Putamen (tissue), 1 donor: ENCODE measurements at regions not wholly inside any gene's neighbourhood (a gene's known extent, or its start where the extent isn't known, plus 50 kb on each side); places are given as distances from the start of the nearest gene placed in this dataset.
"Not testable (repeated sequence)": the region's sequence is repeated elsewhere in the genome, so short reads cannot be mapped to it uniquely, and the experiment has no call there.

Experiments used
- DNase-seq: peaks from one replicate; pipeline ENCODE4 v3.0.0-alpha.2; 2016; ENCODE audit warnings: low spot score

DNA sequence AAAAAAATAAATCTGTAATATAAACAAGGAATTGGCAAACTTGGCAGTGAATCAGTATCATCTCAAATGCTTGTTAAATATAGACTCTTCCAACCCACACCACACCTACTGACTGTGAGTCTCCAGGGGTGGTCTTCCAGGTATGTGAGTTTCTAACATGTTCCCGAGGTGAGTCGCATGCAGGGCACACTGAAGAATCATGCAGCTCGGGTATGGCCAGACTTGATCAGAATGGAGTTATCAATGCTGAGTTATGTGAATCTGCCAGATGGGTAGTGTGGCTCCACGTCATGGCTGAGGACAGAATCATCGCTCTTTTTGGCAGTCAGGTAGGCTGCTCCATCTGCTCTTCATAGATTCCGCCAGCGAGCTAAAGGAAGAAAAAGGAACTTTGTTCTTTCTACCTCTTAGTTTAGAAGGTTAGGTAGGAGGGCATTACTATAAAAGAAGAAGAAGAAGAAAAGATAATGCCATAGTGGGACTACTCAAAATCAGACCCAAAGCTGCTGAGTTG is 1279.7 kb upstream of the ZEB2 start:
- DNase-seq, result no peak

DNA sequence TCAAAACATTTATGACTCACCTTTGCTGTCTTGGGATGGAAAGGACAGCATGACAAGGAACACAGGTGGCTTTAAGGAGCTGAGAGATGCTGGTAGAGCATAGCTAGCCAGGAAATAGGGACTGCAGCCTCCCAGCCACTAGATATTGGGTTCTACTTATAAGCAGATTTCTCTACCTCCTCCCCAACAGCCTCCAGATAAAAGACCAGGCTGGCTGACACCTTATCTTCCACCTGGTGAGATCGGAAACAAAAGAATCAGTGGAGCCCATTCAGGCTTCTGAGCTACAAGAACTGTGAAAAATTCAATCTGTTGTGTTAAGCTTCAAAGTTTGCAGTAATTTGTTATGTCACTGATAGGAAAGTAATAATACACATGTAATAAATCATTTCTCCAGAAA is 1278.5 kb upstream of the ZEB2 start:
- no peak for DNase-seq

DNA sequence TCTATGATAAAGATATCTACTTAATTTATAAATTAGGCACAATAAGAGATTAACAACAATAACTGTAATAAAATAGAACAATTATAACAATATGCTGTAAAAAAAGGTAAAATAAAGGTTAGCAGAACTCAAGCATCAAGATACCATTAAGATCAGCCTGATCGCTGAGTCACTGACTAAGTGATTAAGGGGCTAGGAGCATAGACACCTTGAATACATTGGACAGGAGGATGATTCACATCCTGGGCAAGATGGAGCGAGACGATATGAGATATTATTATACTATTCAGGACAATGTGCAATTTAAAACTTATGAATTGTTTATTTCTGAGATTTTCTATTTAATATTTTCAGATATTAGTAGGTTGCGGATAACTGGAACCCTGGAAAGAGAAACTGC is 1277.8 kb upstream of the ZEB2 start:
- DNase-seq, result no peak

- DNase-seq, result no peak
Measured at GRCh38 chr2:145792745-145793144, 1272.8 kb upstream of the ZEB2 start.

DNA sequence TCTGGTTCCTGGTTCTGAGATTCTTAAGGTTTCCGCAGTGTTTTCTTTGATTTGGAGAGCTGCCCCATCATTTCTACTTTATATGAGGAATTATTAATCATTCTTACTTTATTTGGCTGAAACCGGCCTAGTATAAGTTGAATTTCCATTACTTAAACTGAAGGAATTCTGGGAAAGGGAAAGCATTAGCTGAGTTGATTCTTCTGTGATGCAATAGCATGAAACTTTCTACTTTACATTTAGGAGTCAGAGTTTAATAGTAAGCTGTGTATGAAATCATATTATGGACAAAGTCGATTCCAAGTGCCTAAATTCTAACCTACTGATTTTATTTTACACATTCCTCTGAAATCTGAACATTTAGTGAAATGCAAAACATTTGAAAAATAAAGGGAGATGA is 1269.7 kb upstream of the ZEB2 start:
- no peak for DNase-seq

DNA sequence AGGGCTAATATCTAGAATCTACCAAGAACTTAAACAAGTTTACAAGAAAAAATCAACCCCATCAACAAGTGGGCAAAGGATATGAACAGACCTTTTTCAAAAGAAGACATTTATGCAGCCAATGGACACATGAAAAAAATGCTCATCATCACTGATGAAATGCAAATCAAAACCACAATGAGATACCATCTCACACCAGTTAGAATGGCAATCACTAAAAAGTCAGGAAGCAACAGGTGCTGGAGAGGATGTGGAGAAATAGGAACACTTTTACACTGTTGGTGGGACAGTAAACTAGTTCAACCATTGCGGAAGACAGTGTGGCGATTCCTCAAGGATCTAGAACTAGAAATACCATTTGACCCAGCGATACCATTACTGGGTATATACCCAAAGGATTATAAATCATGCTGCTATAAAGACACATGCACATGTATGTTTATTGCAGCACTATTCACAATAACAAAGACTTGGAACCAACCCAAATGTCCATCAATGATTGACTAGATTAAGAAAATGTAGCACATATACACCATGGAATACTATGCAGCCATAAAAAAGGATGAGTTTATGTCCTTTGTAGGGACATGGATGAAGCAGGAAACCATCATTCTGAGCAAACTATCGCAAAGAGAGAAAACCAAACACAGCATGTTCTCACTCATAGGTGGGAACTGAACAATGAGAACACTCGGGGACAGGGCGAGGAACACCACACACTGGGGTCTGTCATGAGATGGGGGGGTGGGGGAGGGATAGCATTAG is 1267.9 kb upstream of the ZEB2 start:
- not testable (repeated sequence) for DNase-seq

GRCh38 chr2:145782607-145783006 is 1262.7 kb upstream of the ZEB2 start:
- DNase-seq, result not testable (repeated sequence)

DNA sequence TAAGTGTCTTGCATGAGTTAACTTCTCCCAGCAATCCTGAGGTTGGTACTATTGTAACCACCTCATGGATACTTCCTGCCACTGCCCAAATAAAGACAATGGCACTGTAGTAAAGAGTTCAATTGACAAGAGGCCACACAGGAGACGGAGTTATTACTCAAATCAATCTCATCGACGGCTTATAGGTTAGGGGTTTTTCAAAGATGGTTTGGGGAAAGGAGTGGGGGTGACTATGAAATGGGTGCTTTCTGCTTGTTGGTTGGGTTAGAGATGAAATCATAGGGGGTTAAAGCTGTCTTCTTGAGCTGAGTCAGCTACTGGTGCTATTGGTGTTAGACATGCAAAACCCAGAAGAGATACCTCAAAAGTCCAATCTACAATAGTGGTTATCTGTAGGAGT is 1258.0 kb upstream of the ZEB2 start:
- no peak for DNase-seq

GRCh38 chr2:145777297-145777696 is 1257.4 kb upstream of the ZEB2 start:
- no peak for DNase-seq

GRCh38 chr2:145775591-145775990 is 1255.7 kb upstream of the ZEB2 start:
- no peak for DNase-seq

- no peak for DNase-seq
Measured at GRCh38 chr2:145771525-145771924, 1251.6 kb upstream of the ZEB2 start.

GRCh38 chr2:145769011-145769716 is 1249.2 kb upstream of the ZEB2 start:
- DNase-seq, result no peak

DNA sequence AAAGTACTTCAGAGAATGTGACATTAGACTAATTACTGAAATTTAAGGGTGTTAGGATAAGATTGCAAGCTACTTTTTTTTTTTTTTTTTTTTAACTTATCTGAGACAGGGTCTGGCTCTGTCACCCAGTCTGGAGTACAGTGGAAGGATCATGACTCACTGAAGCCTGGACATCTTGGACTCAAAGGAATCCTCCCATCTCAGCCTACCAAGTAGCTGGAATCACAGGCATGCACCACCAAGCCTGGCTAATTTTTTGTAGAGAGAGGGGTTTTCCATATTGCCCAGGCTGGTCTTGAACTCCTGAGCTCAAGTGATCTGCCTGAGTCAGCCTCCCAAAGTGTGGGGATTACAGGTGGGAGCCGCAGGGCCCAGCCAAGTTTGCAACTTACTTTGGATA is 1246.0 kb upstream of the ZEB2 start:
- DNase-seq, result no peak

DNA sequence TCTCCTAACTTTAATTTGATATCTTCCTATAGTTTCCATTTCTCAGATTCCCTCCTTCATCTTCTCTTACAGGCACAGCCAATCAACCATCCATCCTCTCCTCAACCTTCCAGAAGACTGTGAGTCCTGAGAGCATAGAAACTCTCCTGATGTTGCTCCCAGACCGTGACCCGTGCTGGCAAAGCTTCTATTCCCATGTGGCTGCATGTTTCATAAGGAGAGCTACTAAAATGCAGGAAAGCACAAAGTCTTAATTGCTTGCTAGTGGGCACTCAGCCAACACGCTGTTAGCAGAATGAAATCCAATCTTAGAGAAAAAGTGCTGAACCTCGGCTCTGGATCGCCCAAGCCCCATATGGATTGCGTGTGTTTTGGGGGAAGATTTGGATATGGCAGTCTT is 1244.7 kb upstream of the ZEB2 start:
- no peak for DNase-seq

- no peak for DNase-seq
Measured at GRCh38 chr2:145760781-145761649, 1241.1 kb upstream of the ZEB2 start.

DNA sequence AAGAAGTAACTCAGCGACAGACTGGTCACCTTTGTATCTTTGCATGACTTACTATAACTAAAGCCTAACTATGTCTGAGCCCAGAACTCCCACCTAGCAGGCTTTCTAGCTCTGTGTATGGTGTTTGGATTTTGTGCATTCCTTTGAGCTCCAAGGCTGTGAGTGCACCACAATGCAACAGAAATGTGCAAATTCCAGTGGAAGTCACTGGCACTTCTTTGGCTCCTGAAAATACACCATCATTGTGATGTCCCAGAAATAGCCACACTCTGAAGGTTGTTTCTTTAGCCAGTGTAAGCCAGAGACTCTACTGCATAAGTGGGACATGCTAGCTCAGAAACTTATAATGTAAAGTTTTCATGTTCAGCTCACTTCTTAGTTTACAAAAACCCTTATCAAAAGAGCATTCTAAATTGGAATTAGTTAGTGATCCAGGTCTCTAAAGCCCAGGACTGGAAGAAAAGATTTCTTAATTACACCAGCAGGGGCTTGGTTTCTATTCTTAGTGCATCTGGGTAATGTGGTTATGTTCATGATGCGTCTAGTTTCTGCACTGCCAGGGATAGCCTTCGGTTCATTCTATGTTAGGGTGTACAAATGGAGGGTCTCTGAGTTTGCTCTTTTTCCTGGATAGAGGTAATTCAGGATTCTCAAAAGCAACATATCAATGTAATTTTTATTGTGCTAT is 1239.5 kb upstream of the ZEB2 start:
- no peak for DNase-seq

- no peak for DNase-seq
Measured at GRCh38 chr2:145757503-145758246, 1237.8 kb upstream of the ZEB2 start.

GRCh38 chr2:145755019-145755837 is 1235.3 kb upstream of the ZEB2 start:
- DNase-seq, result no peak

DNA sequence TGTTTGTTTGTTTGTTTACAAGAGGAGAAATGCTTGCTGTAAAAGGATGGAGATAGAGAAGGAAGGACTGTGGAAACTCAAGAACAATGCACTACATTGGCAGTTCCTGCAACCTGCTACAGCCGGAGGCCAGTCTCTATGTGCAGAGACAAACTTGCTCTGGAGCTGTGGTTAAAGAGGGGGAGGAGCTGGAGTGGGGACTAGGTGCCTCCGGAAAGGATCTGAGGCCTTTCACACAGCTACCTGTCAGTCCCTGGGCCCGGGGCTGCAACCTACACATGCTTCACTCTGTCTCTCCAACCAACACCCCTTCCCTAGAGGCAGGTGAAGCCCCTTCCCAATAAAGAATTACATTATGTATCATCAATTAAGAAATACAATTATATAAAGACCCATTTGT is 1234.0 kb upstream of the ZEB2 start:
- no peak for DNase-seq

DNA sequence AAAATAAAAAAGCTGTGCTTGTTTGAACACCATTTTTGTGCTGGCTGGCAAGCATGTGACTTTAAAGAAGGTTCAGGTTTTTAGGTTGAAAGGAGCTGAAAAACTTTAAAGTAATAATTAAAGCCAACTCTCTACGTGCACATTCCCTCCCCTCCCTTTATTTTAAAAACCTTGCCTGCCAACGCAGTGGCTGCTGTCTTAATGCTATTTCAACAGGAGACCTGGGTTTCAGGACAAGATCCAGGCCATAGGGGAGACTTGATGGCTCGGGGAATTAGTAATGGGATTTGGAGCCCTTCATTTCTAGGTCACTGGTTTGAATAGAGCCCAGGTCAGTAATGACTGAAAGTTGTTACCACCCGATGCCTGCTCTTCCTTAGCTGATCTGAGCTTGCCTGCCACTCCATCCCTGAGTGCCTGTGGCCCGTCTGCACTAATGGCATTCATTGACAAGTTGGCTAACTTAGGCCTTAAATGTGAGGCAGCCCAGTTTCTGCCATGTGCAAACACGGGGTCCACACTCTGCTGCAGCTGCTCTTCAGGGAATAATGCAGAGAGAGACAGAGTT is 1233.2 kb upstream of the ZEB2 start:
- no peak for DNase-seq
